Stimulated activated CD8-positive, alpha-beta memory T cell treated with anti-CD3 and anti-CD28 coated beads, Interleukin-12 subunit alpha, Interleukin-12 subunit beta, amount 100 ng/mL, for 24 hours (primary cell): ENCODE measurements at regions not wholly inside any gene's neighbourhood (a gene's known extent, or its start where the extent isn't known, plus 50 kb on each side); places are given as distances from the start of the nearest gene placed in this dataset.
"Not testable (repeated sequence)": the region's sequence is repeated elsewhere in the genome, so short reads cannot be mapped to it uniquely, and the experiment has no call there.

Source experiments
- DNase-seq: peaks from one replicate; pipeline ENCODE4 v3.0.0-alpha.2; 2020; ENCODE audit errors: extremely low read depth

DNA sequence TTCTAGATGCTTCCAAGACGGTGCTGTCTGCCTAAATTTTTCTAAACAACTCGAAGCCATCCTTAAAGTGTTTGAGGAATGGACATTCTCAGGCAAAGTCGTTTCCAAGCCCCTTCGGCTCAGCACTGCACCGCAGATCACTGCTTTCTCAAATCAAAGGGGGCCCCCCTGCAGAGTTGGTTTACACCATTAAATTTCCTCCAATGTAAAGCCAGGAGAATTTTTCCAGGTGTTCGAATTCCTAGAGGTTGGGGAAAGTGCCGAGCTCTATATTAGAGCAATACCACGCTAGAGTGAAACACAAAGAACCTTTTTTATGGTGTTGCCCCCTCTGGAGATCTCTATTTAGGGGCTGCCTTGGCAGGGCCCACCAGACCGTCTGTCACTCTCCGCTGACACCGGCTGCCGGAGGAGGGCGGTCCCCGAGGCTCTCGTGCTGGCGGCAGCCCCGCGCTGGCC lies 277.9 kb upstream of the NR2F2 start:
- DNase-seq: no peak

DNA sequence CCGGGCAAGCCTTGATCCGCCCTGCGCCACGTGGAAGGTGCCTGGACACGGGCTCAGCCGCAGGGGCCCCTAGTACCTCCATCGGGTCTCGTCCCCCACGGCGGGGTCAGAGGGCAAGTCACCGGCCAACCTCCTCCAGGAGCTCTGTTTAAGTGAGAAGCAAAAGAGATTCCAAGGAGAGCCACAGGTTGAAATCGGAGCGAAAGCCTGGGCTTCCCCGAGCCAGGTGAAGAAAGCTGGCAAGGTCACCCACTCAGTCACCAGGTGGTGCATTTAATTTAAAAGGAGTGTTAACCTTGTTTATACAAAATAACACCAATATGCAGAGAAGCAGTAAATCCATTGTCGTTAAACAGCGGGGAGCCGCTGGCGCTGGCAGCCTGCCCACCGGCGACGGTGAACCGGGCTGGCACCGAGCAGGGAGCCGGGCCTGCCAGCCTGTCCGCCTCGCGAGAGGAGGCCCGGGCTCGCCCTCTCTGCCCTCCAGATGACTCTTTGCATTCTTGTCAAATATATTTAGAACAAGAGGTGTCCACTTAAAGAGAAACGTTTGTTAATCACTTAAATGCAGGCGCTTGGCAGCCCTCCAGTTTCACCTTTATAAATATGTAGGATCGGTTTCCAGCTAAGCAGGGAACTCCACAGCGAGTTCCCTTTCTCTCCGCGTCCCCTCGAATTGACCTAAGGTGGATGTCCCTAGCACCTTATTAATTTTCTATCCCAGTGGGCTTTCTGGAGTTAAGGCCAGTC lies 277.3 kb upstream of the NR2F2 start:
- DNase-seq: no peak

DNA sequence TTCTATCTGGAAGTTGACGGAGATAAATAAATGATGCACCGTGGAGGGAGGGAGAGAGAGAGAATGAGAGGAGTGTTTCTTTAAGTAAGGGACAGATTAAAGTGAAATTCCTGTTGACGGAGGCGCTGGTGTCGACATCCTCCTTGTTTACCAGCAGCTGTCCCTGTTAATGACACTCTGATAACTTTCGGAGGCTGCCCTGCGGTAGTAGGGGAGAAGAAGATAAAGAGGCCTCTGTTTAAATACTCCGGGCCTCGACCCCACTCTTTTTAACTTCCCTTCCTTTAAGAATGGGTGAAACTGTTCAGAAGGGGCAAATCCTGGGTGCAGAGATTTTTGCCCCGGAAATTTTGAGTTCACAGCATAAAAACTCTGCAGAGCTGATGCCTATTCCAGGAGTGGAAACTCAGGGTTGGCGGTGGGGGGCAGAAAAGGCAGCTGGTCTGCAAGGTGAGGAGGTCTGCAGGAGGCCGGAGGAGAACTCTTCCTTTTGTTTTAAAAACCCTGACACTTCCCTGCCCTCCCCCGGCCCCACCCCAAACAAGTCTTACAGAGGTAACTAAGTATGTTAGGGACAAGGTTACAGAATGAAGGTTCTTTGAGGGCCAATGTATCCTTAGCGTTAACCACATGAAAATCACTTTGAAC lies 276.6 kb upstream of the NR2F2 start:
- no peak for DNase-seq

DNA sequence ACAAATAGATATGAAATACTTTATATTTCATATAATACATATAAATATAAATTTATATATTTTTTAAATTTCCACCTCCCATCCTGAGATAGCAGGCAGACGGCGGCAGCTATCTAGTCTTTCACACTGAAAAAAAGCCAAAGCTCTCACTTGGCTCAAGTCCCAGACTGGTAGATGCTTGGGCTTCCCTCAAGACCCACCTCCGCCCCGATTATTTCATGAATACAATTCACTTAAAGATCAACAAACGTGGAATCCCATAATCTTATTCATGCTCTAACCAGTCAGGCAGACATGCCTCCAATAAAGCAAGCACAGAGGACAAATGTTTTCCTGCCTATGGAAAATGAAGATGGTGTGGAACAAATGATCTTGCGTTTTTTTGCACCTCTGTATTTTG lies 275.9 kb upstream of the NR2F2 start:
- no peak for DNase-seq

DNA sequence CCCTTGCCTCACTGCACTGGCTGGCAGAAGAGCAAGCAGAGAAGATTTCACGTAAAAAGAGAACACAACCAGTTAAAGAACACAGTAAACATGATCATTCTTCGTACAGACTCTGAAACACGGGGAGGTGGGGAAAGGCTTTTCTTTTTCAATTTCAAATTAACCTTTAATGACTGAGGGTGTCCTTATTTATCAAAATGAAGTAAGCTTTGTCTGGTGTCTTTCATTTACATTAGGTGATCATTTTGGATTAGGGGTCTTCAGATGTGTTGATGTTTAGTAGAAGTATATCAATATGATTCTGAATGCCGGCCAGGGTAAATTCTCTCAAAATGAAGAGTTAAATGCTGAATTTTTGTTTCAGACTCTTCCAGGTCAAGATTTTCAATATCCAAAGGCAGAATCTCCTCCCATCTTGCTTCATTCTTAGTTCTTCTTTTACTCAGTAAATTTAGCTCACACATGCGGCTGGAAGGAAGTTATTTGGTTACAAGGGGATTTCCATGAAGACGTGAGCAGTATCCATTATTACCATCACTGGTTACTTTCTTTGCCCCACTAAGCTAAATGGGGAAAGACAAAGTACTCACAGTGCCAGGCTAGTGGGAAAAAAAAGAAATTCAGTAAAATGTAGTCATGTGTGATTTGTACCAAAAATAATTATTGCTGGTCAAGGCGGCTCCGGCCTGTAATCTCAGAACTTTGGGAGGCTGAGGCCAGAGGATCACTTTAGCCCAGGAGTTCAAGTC lies 272.2 kb upstream of the NR2F2 start:
- DNase-seq: no peak

DNA sequence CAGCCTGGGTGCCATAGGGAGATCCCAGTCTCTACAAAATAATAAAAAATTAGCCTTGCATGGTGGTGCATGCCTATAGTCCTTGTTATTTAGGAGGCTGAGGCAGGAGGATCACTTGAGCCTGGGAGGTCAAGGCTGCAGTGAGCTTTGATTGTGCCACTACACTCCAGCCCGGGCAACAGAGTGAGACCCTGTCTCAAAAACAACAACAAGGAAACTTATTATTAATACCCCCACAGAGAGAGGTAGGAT lies 271.7 kb upstream of the NR2F2 start:
- DNase-seq: not testable (repeated sequence)

DNA sequence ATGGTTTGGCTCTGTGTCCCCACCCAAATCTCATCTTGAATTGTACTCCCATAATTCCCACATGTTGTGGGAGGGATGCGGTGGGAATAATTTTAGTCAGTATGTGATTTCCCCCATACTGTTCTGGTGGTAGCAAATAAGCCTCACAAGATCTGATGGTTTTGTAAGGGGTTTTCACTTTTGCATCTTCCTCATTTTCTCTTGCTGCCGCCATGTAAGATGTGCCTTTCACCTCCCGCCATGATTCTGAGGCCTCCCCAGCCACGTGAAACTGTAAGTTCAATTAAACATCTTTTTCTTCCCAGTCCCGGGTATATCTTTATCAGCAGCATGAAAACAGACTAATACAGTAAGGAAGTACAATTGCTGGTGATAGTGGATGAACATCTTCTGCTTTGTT lies 269.9 kb upstream of the NR2F2 start:
- not testable (repeated sequence) for DNase-seq

DNA sequence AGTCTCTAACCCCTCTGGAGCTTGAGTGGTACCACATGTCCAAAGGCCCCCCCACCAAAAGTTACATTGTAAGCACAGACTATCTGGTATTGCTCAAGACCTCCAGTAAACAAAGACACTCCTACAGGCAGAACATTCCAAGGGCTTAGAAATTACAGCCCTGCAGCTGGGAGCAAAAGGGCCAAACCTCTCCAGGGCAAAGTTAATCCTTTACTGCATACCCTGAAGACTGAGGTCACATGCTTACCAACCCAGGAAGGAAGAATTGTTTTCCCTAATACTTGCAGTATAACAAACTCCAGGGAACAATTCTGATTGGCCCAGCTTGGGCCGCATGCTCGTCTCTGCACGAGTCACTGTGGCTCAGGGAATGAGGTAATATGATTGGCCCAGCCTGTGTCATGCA lies 266.1 kb upstream of the NR2F2 start:
- no peak for DNase-seq

DNA sequence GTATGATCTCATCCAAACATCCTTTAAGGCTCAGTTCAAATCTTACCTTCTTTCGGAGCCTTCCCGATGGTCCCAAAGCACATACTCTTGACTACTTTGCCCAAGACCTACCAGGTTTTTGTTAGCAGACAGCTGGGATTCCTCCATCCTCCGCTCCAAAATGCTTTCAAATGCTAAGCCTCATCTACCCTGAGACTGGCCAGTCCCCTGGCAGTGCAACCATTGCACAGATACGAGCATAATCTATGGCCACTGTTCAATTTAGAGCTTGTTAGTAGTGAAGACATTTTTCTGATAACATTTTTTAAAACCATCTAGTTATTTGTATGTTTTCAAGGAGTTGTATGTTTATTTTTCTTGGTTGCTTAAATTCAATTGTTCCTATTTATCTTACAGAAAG lies 264.4 kb upstream of the NR2F2 start:
- DNase-seq: no peak

DNA sequence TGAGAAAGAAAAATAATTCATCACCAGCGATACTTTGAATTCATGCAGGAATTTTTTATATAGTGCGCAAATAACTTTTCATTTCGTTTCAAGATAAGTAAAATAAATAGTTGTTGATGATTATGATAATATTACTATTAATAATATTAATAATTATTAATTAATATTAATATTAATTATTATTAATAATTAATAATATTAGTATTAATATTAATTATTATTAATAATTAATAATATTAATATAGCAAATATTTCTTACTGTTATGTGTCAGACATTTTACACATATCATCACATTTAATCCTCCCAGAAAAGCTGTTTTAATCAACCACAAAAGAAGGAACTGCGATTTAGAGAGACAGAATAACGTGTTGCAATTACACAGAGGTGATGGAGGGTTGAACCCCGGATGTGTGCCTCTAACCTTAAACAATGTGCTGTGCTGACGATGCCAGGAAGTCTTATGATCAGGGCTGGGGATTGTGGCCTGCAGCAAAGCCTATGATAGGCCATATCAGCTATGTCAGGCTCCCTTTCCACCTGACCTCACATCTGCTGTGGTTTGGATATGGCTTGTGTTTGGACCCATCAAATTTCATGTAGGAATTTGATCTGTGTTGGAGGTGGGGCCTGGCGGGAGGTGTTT lies 263.5 kb upstream of the NR2F2 start:
- no peak for DNase-seq

DNA sequence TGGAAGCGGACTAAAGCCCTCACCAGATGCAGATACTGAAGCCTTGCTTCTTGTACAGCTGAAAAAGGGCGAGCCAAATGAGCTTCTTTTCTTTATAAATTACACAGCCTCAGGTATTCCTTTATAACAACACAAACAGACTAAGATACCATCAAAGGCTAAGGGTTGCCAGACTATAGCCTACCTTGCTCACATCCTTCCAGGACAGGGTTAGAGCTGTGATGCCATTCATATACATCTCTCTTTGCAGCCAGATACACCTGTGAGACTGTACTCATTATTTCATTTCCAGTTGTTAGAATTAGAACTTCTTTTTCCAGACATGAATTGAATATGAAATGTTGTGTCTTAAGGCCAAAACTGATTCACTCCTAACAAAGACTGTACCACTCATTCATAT lies 262.8 kb upstream of the NR2F2 start:
- no peak for DNase-seq

DNA sequence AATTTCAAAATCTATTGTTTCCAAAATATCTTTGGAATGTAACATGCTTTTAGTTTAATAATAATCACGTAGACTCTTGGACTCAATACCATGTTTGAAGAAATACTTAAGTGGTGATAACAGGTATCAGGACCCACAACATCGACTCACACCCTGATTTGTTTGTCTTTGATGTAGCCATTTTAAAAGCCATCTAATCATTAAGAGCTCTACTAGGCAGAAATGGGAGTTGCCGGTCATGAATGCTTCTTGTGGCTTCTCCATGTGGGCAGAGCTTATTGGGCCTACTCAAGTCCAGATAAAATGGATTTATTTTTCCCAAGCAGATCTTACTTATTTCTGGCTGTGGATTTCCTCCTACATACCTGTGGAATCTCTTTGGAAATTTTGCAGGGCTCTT lies 261.6 kb upstream of the NR2F2 start:
- DNase-seq: no peak

DNA sequence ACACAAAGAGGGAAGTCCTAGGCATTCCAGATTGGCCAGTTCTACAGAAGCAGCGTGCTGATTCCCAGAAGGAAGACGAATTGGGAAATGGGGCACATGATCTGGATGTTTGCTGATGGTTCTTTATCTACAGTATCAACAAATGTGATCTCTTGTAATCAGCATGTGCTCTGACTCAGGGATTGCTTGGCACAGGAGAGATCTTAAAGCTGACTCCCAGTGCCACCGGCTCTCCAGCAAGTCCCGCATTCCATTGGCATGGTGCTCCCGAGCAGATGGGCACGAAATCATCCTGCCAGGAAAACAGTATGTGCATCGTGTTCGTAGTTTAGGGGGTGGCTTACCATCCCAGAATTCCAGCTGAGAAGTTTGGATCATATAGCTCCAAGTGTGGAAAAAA lies 259.9 kb upstream of the NR2F2 start:
- DNase-seq: no peak

DNA sequence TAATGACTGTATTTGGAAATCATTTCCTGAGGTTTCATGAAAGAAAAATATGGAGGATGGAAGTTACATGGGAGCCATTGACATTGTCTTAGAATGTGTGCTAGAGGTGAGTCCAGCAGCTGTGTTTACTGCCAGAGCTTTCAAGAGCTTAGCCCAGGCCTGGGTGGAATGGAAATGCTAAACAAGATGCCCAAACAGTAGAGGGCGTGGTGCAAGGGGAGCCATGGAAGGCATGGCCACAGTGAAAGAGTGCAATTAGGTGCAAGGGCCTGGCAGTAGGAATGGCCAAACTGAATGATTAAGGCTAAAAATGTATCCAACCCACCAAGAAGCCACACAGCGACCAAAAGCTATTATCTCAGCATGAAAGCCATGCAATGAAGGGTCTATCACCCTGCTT lies 257.7 kb upstream of the NR2F2 start:
- DNase-seq: no peak

DNA sequence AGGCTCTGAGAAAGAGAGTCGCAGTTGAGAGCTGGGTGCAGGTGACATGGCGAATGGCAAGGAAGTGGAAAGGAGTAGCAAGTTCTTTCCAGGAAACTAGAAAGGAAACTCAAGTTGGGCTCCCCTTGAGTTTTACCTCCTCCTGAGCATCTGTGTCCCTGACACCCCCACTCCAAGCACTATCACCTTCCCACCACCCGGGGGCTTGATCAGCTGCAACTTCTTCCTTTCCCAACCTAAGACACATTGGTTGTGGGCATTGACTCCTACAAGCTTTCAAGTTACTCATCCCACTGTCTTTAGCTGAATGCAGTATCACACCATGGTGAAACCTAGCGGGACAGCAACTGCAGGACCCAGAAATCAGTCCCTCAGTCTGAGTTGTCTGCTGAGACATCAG lies 256.6 kb upstream of the NR2F2 start:
- no peak for DNase-seq

DNA sequence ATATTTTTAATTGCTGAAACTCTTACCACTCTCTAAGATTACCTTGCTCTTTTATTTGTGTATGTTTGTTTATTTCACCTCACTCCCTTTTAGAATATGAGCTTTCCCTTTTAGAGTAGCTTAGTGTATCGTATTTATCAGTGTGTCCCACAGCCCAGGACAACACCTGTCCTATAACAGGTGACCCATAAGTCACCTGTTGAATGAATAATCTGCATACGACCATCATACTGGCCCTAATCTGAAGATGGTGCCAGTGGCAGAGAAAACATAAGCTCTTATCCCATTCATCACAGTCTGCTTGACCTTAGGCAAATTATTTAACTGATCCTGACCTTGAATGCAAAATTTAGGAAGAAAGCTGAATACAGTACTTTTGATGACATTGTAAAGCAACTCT lies 254.6 kb upstream of the NR2F2 start:
- DNase-seq: no peak

DNA sequence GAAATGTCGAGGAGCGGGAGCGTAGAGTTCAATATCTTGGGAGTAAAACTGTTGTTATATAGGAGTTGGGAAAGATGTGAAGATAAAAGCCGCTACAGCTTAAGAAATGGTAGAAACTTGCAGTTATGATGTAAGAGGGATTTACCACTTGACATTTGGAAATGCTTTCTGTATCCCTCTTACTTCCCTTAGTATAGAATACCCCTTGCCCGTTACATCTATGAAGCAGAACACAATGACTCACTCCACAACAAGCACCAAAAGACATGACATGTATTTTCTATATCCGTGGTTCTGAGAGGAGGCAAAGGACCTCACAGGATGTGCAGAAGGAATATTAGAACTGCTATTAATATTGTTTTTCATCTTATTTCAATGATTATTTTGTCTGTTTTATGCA lies 254.2 kb upstream of the NR2F2 start:
- DNase-seq: no peak

DNA sequence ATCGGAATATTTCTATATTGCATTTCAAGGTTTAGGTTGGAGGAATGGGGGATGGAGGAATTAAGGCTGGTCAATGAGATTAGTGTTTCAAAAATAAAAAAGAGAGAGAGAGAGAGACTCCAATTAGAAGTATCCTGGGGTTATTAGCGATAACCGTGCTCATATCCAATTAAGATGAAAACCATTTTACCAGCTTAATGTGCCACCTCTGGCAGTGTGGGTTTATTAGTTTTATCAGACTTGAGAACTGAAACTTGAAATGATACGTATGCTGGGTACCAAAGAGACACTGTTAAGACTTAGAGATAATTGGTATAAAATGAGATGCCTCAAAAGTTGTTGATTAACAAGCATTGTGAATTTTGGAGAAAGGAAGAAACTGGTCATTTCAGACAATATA lies 251.5 kb upstream of the NR2F2 start:
- DNase-seq: no peak

DNA sequence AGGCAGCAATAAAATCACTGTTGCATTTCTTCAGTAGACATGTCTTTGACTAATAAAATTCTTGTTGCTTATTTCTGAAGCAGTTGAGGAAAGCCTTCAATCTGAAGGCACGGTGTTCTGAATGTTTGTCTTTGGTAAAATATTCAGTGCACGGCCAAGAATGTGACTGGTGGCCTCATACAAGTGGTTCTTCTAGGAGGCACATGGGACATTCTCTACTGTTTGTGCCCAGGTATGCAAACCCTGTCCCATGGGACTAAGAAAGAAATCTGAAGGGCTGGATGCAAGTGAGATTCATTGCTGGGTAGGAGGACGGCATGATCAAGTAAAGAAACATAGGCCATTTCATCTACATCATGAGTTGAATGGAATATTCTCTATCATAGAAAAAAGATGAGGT lies 250.6 kb upstream of the NR2F2 start:
- DNase-seq: no peak

DNA sequence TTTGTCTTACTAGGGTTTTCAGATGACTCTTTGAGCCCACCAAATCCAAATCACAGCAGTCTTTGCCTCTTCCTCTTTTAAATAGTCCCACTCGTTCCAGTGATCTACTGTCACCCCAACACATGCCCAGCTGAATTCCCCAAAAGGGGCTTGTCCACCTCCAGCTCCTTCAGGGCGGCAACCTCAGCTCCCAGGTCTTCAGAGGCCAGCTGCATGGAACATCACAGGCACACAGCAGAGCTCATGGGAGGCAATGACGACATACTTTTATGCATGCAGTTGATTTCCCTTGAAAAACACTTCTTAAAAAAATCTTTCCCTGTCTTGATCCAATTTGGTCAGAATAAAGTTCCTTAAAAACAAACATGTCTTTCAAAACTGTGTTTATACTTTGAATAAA lies 244.3 kb upstream of the NR2F2 start:
- no peak for DNase-seq

DNA sequence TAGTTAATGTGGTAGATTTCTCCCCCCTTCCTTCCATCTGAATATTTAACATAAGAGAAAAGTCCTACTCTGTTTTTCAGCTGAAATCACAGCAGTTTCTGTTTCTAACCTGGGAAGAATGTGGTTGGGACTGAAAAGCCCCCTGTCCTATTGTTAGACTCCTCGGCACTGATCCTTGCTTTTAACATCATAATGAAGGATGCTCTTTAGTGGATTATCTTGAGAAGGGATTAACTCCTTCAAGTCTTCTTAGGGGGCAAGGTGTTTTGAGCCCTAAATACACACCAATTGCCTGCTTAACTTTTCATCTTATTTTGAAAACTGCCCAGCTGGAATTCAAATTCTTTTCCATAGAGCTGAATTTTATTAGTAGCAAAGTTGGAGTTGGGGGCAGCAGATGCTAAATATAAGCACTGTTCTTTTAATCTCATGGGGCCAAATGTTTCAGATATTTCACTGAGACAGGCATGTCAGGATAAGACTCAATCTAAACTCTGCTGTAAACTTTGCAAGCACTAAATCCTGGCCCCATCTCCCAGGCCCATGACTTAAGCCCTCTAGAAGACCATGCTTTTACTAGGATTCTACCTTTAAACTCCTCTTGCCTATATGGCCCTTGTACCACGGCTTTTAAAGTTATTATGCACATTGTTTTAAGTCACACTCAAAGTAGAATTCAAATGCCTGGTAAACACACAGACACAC lies 243.2 kb upstream of the NR2F2 start:
- no peak for DNase-seq

DNA sequence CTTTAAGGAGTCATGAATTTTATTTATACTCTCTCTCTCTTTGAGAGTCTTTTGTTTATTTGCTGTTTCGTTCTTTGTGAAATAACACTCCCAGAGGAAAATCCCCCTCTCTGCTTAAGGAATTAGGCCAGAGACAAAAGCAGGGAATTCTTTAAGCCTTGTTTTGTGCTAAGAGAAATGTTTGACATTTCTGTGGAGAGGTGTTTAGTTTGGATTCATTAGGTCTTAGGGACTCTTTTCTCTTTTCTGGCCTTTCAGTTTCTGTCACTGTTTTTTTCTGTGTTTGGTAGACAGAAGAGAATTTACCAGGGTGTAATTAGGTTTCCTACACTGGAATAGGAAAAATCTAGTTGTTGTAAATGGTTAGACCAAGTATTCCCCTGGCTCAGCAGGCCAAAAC lies 241.8 kb upstream of the NR2F2 start:
- no peak for DNase-seq
